AG09319 (cell line): ENCODE measurements at regions not wholly inside any gene's neighbourhood (a gene's known extent, or its start where the extent isn't known, plus 50 kb on each side); places are given as distances from the start of the nearest gene placed in this dataset.

Source experiments
- DNase-seq: peaks from one replicate; pipeline ENCODE4 v3.0.0-alpha.2; 2010; ENCODE audit warnings: low read depth; ENCODE audit errors: extremely low read depth
- CTCF ChIP-seq: IDR thresholded peaks from 2 replicates; pipeline ENCODE4 v1.5.1; 2011; ENCODE audit warnings: low read depth, mild to moderate bottlenecking, inconsistent platforms, low read length, moderate library complexity

- no peak for DNase-seq
- TF ChIP-seq CTCF: no peak
These were observed 141.8 kb upstream of the ADAMTS5 start for GRCh38 chr21:27108701-27109100.

- peak; percentile 25 for DNase-seq
- TF ChIP-seq CTCF: no peak
These were observed 141.3 kb upstream of the ADAMTS5 start for GRCh38 chr21:27108228-27108627.

GRCh38 chr21:27104846-27105431, 138.1 kb upstream of the ADAMTS5 start:
- no peak for DNase-seq
- no peak for TF ChIP-seq CTCF

- no peak for DNase-seq
- TF ChIP-seq CTCF: no peak
These were observed 136.9 kb upstream of the ADAMTS5 start for GRCh38 chr21:27103768-27104167.

- TF ChIP-seq CTCF: no peak
- DNase-seq: no peak
These were observed 134.6 kb upstream of the ADAMTS5 start for GRCh38 chr21:27101523-27101922.

GRCh38 chr21:27094184-27094948, 127.5 kb upstream of the ADAMTS5 start:
- no peak for TF ChIP-seq CTCF
- no peak for DNase-seq

- no peak for DNase-seq
- TF ChIP-seq CTCF: no peak
These were observed 119.7 kb upstream of the ADAMTS5 start for GRCh38 chr21:27086630-27087029.
